H1 (cell line): ENCODE measurements at regions not wholly inside any gene's neighbourhood (a gene's known extent, or its start where the extent isn't known, plus 50 kb on each side); places are given as distances from the start of the nearest gene placed in this dataset.

Experiments
- TF ChIP-seq, protein P1 (sequence below): fragments of 300-600 bp; sonication (generic); IDR thresholded peaks from 2 replicates; pipeline ENCODE4 v1.7.1; 2012; ENCODE audit warnings: low read length, moderate library complexity, mild to moderate bottlenecking, inconsistent platforms; ENCODE audit not compliant: insufficient replicate concordance
- TF ChIP-seq, protein P2 (sequence below): IDR thresholded peaks from 2 replicates; pipeline ENCODE4 v1.6.1; 2011; ENCODE audit warnings: low read depth, mild to moderate bottlenecking, low read length; ENCODE audit not compliant: insufficient read depth

DNA sequence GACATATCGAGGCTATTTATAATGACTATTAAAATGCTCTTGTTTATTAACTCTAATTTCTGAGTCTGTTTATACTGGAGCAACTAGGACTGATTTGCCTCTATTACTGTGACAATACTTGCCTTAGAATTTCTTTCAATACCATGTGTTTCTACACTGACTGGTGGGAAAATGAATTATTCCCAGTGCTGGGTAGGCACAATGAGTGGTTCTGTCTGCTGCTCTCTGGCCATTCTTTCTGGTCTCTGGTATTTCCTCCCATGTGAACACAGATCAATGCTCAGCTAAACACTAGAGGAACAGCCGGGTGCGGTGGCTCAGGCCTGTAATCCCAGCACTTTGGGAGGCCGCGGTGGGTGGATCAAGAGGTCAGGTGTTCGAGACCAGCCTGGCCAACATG is 390.5 kb downstream of the PRDM2 start (continued):
- TF ChIP-seq, protein P1, sequence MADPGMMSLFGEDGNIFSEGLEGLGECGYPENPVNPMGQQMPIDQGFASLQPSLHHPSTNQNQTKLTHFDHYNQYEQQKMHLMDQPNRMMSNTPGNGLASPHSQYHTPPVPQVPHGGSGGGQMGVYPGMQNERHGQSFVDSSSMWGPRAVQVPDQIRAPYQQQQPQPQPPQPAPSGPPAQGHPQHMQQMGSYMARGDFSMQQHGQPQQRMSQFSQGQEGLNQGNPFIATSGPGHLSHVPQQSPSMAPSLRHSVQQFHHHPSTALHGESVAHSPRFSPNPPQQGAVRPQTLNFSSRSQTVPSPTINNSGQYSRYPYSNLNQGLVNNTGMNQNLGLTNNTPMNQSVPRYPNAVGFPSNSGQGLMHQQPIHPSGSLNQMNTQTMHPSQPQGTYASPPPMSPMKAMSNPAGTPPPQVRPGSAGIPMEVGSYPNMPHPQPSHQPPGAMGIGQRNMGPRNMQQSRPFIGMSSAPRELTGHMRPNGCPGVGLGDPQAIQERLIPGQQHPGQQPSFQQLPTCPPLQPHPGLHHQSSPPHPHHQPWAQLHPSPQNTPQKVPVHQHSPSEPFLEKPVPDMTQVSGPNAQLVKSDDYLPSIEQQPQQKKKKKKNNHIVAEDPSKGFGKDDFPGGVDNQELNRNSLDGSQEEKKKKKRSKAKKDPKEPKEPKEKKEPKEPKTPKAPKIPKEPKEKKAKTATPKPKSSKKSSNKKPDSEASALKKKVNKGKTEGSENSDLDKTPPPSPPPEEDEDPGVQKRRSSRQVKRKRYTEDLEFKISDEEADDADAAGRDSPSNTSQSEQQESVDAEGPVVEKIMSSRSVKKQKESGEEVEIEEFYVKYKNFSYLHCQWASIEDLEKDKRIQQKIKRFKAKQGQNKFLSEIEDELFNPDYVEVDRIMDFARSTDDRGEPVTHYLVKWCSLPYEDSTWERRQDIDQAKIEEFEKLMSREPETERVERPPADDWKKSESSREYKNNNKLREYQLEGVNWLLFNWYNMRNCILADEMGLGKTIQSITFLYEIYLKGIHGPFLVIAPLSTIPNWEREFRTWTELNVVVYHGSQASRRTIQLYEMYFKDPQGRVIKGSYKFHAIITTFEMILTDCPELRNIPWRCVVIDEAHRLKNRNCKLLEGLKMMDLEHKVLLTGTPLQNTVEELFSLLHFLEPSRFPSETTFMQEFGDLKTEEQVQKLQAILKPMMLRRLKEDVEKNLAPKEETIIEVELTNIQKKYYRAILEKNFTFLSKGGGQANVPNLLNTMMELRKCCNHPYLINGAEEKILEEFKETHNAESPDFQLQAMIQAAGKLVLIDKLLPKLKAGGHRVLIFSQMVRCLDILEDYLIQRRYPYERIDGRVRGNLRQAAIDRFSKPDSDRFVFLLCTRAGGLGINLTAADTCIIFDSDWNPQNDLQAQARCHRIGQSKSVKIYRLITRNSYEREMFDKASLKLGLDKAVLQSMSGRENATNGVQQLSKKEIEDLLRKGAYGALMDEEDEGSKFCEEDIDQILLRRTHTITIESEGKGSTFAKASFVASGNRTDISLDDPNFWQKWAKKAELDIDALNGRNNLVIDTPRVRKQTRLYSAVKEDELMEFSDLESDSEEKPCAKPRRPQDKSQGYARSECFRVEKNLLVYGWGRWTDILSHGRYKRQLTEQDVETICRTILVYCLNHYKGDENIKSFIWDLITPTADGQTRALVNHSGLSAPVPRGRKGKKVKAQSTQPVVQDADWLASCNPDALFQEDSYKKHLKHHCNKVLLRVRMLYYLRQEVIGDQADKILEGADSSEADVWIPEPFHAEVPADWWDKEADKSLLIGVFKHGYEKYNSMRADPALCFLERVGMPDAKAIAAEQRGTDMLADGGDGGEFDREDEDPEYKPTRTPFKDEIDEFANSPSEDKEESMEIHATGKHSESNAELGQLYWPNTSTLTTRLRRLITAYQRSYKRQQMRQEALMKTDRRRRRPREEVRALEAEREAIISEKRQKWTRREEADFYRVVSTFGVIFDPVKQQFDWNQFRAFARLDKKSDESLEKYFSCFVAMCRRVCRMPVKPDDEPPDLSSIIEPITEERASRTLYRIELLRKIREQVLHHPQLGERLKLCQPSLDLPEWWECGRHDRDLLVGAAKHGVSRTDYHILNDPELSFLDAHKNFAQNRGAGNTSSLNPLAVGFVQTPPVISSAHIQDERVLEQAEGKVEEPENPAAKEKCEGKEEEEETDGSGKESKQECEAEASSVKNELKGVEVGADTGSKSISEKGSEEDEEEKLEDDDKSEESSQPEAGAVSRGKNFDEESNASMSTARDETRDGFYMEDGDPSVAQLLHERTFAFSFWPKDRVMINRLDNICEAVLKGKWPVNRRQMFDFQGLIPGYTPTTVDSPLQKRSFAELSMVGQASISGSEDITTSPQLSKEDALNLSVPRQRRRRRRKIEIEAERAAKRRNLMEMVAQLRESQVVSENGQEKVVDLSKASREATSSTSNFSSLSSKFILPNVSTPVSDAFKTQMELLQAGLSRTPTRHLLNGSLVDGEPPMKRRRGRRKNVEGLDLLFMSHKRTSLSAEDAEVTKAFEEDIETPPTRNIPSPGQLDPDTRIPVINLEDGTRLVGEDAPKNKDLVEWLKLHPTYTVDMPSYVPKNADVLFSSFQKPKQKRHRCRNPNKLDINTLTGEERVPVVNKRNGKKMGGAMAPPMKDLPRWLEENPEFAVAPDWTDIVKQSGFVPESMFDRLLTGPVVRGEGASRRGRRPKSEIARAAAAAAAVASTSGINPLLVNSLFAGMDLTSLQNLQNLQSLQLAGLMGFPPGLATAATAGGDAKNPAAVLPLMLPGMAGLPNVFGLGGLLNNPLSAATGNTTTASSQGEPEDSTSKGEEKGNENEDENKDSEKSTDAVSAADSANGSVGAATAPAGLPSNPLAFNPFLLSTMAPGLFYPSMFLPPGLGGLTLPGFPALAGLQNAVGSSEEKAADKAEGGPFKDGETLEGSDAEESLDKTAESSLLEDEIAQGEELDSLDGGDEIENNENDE = no peak
- TF ChIP-seq, protein P2, sequence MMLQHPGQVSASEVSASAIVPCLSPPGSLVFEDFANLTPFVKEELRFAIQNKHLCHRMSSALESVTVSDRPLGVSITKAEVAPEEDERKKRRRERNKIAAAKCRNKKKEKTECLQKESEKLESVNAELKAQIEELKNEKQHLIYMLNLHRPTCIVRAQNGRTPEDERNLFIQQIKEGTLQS = no peak
- TF ChIP-seq, all 59 proteins: peak for 0
